ENCODE measurements at regions not wholly inside any gene's neighbourhood (a gene's known extent, or its start where the extent isn't known, plus 50 kb on each side); places are given as distances from the start of the nearest gene placed in this dataset.

GRCh38 chr10:28948046-28948445 is 270.7 kb downstream of the BAMBI start:
- Histone ChIP-seq H3K9me2 (replicated peaks; ENCODE audit: low read depth, low read length) (no peaks in the 10 kb centered on the region; the same call in 1 of the 2 replicates), H3K4me1 (ENCODE audit: insufficient read depth, low read length, poor library complexity, severe bottlenecking) (no peaks in the 10 kb centered on the region), H3K9ac (ENCODE audit: low read depth, low read length, poor library complexity, severe bottlenecking) (no peak overlapping the region), H3F3A (ENCODE audit: low read depth) (no peaks in the 10 kb centered on the region), H3K4me2 (ENCODE audit: low read depth, low read length, poor library complexity, severe bottlenecking) (no peak overlapping the region), H3K4me3 (ENCODE audit: low read length, poor library complexity, severe bottlenecking) (no peak overlapping the region), H2AFZ (ENCODE audit: low read length) (no peak overlapping the region), H3K79me2 (ENCODE audit: insufficient read depth, low read length) (no peaks in the 10 kb centered on the region), H3K36me3 (ENCODE audit: insufficient read depth, low read length) (no peaks in the 10 kb centered on the region), H3K27me3 (ENCODE audit: insufficient read depth, low read length, poor library complexity, severe bottlenecking) (no peaks in the 10 kb centered on the region), H3K9me3 (ENCODE audit: insufficient read depth, low read depth, low read length) (no peaks in the 10 kb centered on the region), H4K20me1 (ENCODE audit: insufficient read depth, low read length, poor library complexity, severe bottlenecking) (no peaks in the 10 kb centered on the region)
- no peak for TF ChIP-seq EZH2phosphoT487 (IDR thresholded peaks at IDR 0.05; ENCODE audit: borderline replicate concordance)
- TF ChIP-seq, protein P1, sequence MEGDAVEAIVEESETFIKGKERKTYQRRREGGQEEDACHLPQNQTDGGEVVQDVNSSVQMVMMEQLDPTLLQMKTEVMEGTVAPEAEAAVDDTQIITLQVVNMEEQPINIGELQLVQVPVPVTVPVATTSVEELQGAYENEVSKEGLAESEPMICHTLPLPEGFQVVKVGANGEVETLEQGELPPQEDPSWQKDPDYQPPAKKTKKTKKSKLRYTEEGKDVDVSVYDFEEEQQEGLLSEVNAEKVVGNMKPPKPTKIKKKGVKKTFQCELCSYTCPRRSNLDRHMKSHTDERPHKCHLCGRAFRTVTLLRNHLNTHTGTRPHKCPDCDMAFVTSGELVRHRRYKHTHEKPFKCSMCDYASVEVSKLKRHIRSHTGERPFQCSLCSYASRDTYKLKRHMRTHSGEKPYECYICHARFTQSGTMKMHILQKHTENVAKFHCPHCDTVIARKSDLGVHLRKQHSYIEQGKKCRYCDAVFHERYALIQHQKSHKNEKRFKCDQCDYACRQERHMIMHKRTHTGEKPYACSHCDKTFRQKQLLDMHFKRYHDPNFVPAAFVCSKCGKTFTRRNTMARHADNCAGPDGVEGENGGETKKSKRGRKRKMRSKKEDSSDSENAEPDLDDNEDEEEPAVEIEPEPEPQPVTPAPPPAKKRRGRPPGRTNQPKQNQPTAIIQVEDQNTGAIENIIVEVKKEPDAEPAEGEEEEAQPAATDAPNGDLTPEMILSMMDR (conservative IDR thresholded peaks at IDR 0.05; ENCODE audit: low read length): no peak

- no peaks in the 10 kb centered on the region for H3K79me2 ChIP-seq (ENCODE audit: insufficient read depth, low read length)
- H3K4me3 ChIP-seq (ENCODE audit: low read length, poor library complexity, severe bottlenecking): no peak overlapping the region
- H3K9me2 ChIP-seq (replicated peaks; ENCODE audit: low read depth, low read length): no peaks in the 10 kb centered on the region; the same call in 1 of the 2 replicates
- H3F3A ChIP-seq (ENCODE audit: low read depth): no peaks in the 10 kb centered on the region
- TF ChIP-seq, protein P1 (conservative IDR thresholded peaks at IDR 0.05; ENCODE audit: low read length): no peak
- H3K36me3 ChIP-seq (ENCODE audit: insufficient read depth, low read length): no peaks in the 10 kb centered on the region
- H3K9me3 ChIP-seq (ENCODE audit: insufficient read depth, low read depth, low read length): no peaks in the 10 kb centered on the region
- no peak overlapping the region for H3K9ac ChIP-seq (ENCODE audit: low read depth, low read length, poor library complexity, severe bottlenecking)
- no peaks in the 10 kb centered on the region for H4K20me1 ChIP-seq (ENCODE audit: insufficient read depth, low read length, poor library complexity, severe bottlenecking)
- H3K27me3 ChIP-seq (ENCODE audit: insufficient read depth, low read length, poor library complexity, severe bottlenecking): no peaks in the 10 kb centered on the region
- no peak overlapping the region for H2AFZ ChIP-seq (ENCODE audit: low read length)
- H3K4me2 ChIP-seq (ENCODE audit: low read depth, low read length, poor library complexity, severe bottlenecking): no peak overlapping the region
- H3K4me1 ChIP-seq (ENCODE audit: insufficient read depth, low read length, poor library complexity, severe bottlenecking): no peaks in the 10 kb centered on the region
Measured at GRCh38 chr10:28949005-28950004, 272.0 kb downstream of the BAMBI start.

GRCh38 chr10:28951484-28951883 is 274.2 kb downstream of the BAMBI start:
- Histone ChIP-seq H3K27me3 (ENCODE audit: insufficient read depth, low read length, poor library complexity, severe bottlenecking) (no peaks in the 10 kb centered on the region), H2AFZ (ENCODE audit: low read length) (no peak overlapping the region), H3K4me1 (ENCODE audit: insufficient read depth, low read length, poor library complexity, severe bottlenecking) (no peaks in the 10 kb centered on the region), H3K79me2 (ENCODE audit: insufficient read depth, low read length) (no peaks in the 10 kb centered on the region), H3K9me3 (ENCODE audit: insufficient read depth, low read depth, low read length) (no peaks in the 10 kb centered on the region), H3K9ac (ENCODE audit: low read depth, low read length, poor library complexity, severe bottlenecking) (no peak overlapping the region), H3K4me3 (ENCODE audit: low read length, poor library complexity, severe bottlenecking) (no peak overlapping the region), H3K4me2 (ENCODE audit: low read depth, low read length, poor library complexity, severe bottlenecking) (no peak overlapping the region), H3K9me2 (replicated peaks; ENCODE audit: low read depth, low read length) (no peaks in the 10 kb centered on the region), H4K20me1 (ENCODE audit: insufficient read depth, low read length, poor library complexity, severe bottlenecking) (no peaks in the 10 kb centered on the region), H3F3A (ENCODE audit: low read depth) (no peaks in the 10 kb centered on the region), H3K36me3 (ENCODE audit: insufficient read depth, low read length) (no peaks in the 10 kb centered on the region)
- TF ChIP-seq, protein P1 (conservative IDR thresholded peaks at IDR 0.05; ENCODE audit: low read length): no peak
- no peak for TF ChIP-seq EZH2phosphoT487 (IDR thresholded peaks at IDR 0.05; ENCODE audit: borderline replicate concordance)

Measured in Loucy (cell line).